ENCODE measurements at regions not wholly inside any gene's neighbourhood (a gene's known extent, or its start where the extent isn't known, plus 50 kb on each side); places are given as distances from the start of the nearest gene placed in this dataset.

- H3K36me3 Mint-ChIP-seq (ENCODE audit: low read depth) = no peaks in the 10 kb centered on the region
- H3K4me3 Mint-ChIP-seq = no peak overlapping the region
- no peaks in the 10 kb centered on the region for H3K4me1 Mint-ChIP-seq (ENCODE audit: low read depth)
- ChIA-PET CTCF (no interaction called here), POLR2A (no interaction called here)
- H3K27ac Mint-ChIP-seq = no peak overlapping the region
- no peak for TF ChIP-seq CTCF (IDR thresholded peaks at IDR 0.05)
- DNase-seq (no peak), ATAC-seq (no peak)
- no peaks in the 10 kb centered on the region for H3K27me3 Mint-ChIP-seq
- H3K9me3 Mint-ChIP-seq = no peaks in the 10 kb centered on the region
- intact Hi-C loops (cut with micrococcal nuclease) = no loop called here
Observed at GRCh38 chr4:56732301-56732700, 51.2 kb upstream of the HOPX start.

- Mint-ChIP-seq H3K4me3 (no peak overlapping the region), H3K27me3 (no peaks in the 10 kb centered on the region), H3K9me3 (no peaks in the 10 kb centered on the region), H3K4me1 (ENCODE audit: low read depth) (no peaks in the 10 kb centered on the region), H3K36me3 (ENCODE audit: low read depth) (no peaks in the 10 kb centered on the region), H3K27ac (no peak overlapping the region)
- DNase-seq (no peak), ATAC-seq (no peak)
- TF ChIP-seq CTCF (IDR thresholded peaks at IDR 0.05) = no peak
- intact Hi-C loops (cut with micrococcal nuclease) = no loop called here
- ChIA-PET CTCF (interaction anchor here (0.7 kb wide), 1 partner anchor 76 kb away, joined by 3 read pairs; no protein-coding TSS in a partner anchor), POLR2A (no interaction called here)
Observed at GRCh38 chr4:56731857-56732256, 50.8 kb upstream of the HOPX start.
